HG03064 (cell line): ENCODE measurements at regions not wholly inside any gene's neighbourhood (a gene's known extent, or its start where the extent isn't known, plus 50 kb on each side); places are given as distances from the start of the nearest gene placed in this dataset.

Experiments used
- ATAC-seq: cut with Tn5 transposase; IDR thresholded peaks from one replicate; pipeline ENCODE4 v1.9.1; 2021; ENCODE audit warnings: low read depth; ENCODE audit not compliant: unreplicated experiment

GRCh38 chr15:39388118-39388517 is 192.8 kb upstream of the THBS1 start:
- no peak for ATAC-seq

GRCh38 chr15:39391230-39391629 is 189.6 kb upstream of the THBS1 start:
- ATAC-seq = no peak

- no peak for ATAC-seq
These were observed 188.3 kb upstream of the THBS1 start for GRCh38 chr15:39392469-39393047.

- no peak for ATAC-seq
These were observed 187.1 kb upstream of the THBS1 start for GRCh38 chr15:39393575-39394335.

GRCh38 chr15:39394496-39394895 is 186.4 kb upstream of the THBS1 start:
- no peak for ATAC-seq

- ATAC-seq = no peak
These were observed 183.8 kb upstream of the THBS1 start for GRCh38 chr15:39396979-39397615.

GRCh38 chr15:39397883-39398282 is 183.0 kb upstream of the THBS1 start:
- ATAC-seq = no peak

GRCh38 chr15:39399600-39399999 is 181.3 kb upstream of the THBS1 start:
- ATAC-seq = no peak

GRCh38 chr15:39400002-39400401 is 180.9 kb upstream of the THBS1 start:
- ATAC-seq = no peak

- ATAC-seq = no peak
These were observed 179.9 kb upstream of the THBS1 start for GRCh38 chr15:39400821-39401550.

- no peak for ATAC-seq
These were observed 177.2 kb upstream of the THBS1 start for GRCh38 chr15:39403640-39404117.

GRCh38 chr15:39404767-39405181 is 176.1 kb upstream of the THBS1 start:
- no peak for ATAC-seq

GRCh38 chr15:39406485-39406884 is 174.4 kb upstream of the THBS1 start:
- no peak for ATAC-seq

GRCh38 chr15:39407116-39407515 is 173.8 kb upstream of the THBS1 start:
- no peak for ATAC-seq

GRCh38 chr15:39409876-39410530 is 170.9 kb upstream of the THBS1 start:
- no peak for ATAC-seq

GRCh38 chr15:39411102-39411989 is 169.5 kb upstream of the THBS1 start:
- peak; percentile 80 for ATAC-seq

GRCh38 chr15:39413558-39413957 is 167.3 kb upstream of the THBS1 start:
- peak; percentile 48 for ATAC-seq

- no peak for ATAC-seq
These were observed 166.7 kb upstream of the THBS1 start for GRCh38 chr15:39414201-39414600.

GRCh38 chr15:39415634-39416033 is 165.2 kb upstream of the THBS1 start:
- no peak for ATAC-seq

- ATAC-seq = no peak
These were observed 164.6 kb upstream of the THBS1 start for GRCh38 chr15:39416258-39416657.
